Natural killer cell (primary cell): ENCODE measurements at regions not wholly inside any gene's neighbourhood (a gene's known extent, or its start where the extent isn't known, plus 50 kb on each side); places are given as distances from the start of the nearest gene placed in this dataset.

Experiments
- ATAC-seq, 3 donors: fragments of 150-1000 bp in 2 of 3; fragments of 200-7000 bp in 1 of 3; cut with Tn5 transposase; 1 replicate in 1 of 3; 2 replicates in 2 of 3; pipeline ENCODE4 v1.10.0; 2021; ENCODE audit warnings: mild to moderate bottlenecking in 2 of 3, moderate library complexity in 2 of 3
- DNase-seq, 2 donors: peaks; one replicate each; pipeline versions ENCODE4 v3.0.0 to v3.0.0-alpha.2; 2013 to 2021; ENCODE audit warnings: mixed read lengths in 1 of 2
- H3K27ac ChIP-seq: one replicate; pipeline ENCODE4 v1.5.1; 2013; ENCODE audit warnings: mild to moderate bottlenecking, low read length
- H3K27me3 ChIP-seq: one replicate; pipeline ENCODE4 v1.6.1; 2013; ENCODE audit warnings: low read length; ENCODE audit not compliant: control insufficient read depth, insufficient read depth
- H3K36me3 ChIP-seq: one replicate; pipeline ENCODE4 v1.6.1; 2013; ENCODE audit warnings: low read length; ENCODE audit not compliant: control insufficient read depth, insufficient read depth
- H3K4me1 ChIP-seq: one replicate; pipeline ENCODE4 v1.6.1; 2013; ENCODE audit warnings: low read length; ENCODE audit not compliant: control insufficient read depth, insufficient read depth
- H3K4me3 ChIP-seq: one replicate; pipeline ENCODE4 v1.5.1; 2013; ENCODE audit warnings: low read length
- H3K9me3 ChIP-seq: one replicate; pipeline ENCODE4 v1.6.1; 2013; ENCODE audit warnings: low read length; ENCODE audit not compliant: control insufficient read depth, insufficient read depth
- H3K27ac Mint-ChIP-seq, 2 donors: one replicate each; pipeline ENCODE4 v1.8.0; 2022; ENCODE audit warnings: mild to moderate bottlenecking in 2 of 2, mixed read lengths in 2 of 2, moderate library complexity in 1 of 2
- H3K27me3 Mint-ChIP-seq, 2 donors: one replicate each; pipeline ENCODE4 v1.8.0; 2022; ENCODE audit warnings: low read depth in 2 of 2, mixed read lengths in 2 of 2
- H3K36me3 Mint-ChIP-seq: one replicate; pipeline ENCODE4 v1.8.0; 2022; ENCODE audit warnings: mixed read lengths
- H3K4me1 Mint-ChIP-seq, 2 donors: one replicate each; pipeline ENCODE4 v1.8.0; 2022; ENCODE audit warnings: mixed read lengths in 2 of 2
- H3K4me3 Mint-ChIP-seq: one replicate; pipeline ENCODE4 v1.8.0; 2022; ENCODE audit warnings: mild to moderate bottlenecking, moderate library complexity, mixed read lengths
- H3K9me3 Mint-ChIP-seq, 2 donors: one replicate each; pipeline ENCODE4 v1.8.0; 2022; ENCODE audit warnings: mixed read lengths in 2 of 2
- WGBS: methylation state at CpG from one replicate; pipeline ENCODE4 v1.1.7; 2013; ENCODE audit warnings: missing lambda C conversion rate; ENCODE audit not compliant: insufficient coverage; 5-methylcytosine and 5-hydroxymethylcytosine counted together
- intact Hi-C: fragments of 100-400 bp; cut with micrococcal nuclease; formaldehyde crosslinking; loops from one replicate; pipeline ENCODE4 v1.14.2; 2022
- TF ChIP-seq, protein P1 (sequence below): fragments of 200-600 bp; IDR thresholded peaks from one replicate; pipeline ENCODE4 v1.8.0; 2022; ENCODE audit warnings: antibody characterized with exemption

DNA sequence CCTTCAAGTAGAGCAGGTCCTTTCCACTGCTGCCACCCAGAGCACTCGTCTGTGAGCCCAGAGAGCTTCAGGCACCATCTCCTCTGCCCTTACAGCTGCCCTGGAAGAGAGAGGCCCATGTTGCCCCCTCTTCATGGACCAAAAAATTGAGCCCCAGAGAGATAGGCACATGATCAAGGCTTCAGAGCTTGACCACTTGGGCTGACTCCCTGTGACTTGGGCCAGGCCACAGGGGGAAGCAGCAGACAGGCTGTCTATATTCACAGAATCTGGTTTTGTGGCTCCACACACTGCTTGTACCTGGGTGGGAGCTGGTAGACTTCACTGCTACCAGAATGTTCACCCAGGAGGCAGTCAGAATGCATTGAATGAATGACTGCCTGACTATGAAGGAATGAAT, 58.2 kb downstream of the SMIM38 start:
- no peak overlapping the region for H3K4me3 ChIP-seq
- H3K27ac ChIP-seq = no peak overlapping the region
- H3K4me1 Mint-ChIP-seq = no peaks in the 10 kb centered on the region
- H3K4me3 Mint-ChIP-seq = no peak overlapping the region
- DNase-seq (no peak), ATAC-seq (no peak)
- no peaks in the 10 kb centered on the region for H3K9me3 ChIP-seq
- H3K36me3 Mint-ChIP-seq = no peaks in the 10 kb centered on the region
- H3K4me1 ChIP-seq = no peaks in the 10 kb centered on the region
- H3K27me3 ChIP-seq = no peaks in the 10 kb centered on the region
- WGBS = 69% methylated on average over 1 of the region's 1 CpG
- H3K27ac Mint-ChIP-seq = no peak overlapping the region
- H3K9me3 Mint-ChIP-seq = peaks cover 0 to 5% of the 10 kb centered on the region in 2 donors
- peaks cover 21 to 31% of the 10 kb centered on the region in 2 donors for H3K27me3 Mint-ChIP-seq
- TF ChIP-seq, protein P1, sequence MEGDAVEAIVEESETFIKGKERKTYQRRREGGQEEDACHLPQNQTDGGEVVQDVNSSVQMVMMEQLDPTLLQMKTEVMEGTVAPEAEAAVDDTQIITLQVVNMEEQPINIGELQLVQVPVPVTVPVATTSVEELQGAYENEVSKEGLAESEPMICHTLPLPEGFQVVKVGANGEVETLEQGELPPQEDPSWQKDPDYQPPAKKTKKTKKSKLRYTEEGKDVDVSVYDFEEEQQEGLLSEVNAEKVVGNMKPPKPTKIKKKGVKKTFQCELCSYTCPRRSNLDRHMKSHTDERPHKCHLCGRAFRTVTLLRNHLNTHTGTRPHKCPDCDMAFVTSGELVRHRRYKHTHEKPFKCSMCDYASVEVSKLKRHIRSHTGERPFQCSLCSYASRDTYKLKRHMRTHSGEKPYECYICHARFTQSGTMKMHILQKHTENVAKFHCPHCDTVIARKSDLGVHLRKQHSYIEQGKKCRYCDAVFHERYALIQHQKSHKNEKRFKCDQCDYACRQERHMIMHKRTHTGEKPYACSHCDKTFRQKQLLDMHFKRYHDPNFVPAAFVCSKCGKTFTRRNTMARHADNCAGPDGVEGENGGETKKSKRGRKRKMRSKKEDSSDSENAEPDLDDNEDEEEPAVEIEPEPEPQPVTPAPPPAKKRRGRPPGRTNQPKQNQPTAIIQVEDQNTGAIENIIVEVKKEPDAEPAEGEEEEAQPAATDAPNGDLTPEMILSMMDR = no peak
- intact Hi-C loops = no loop called here
- H3K36me3 ChIP-seq = no peaks in the 10 kb centered on the region

DNA sequence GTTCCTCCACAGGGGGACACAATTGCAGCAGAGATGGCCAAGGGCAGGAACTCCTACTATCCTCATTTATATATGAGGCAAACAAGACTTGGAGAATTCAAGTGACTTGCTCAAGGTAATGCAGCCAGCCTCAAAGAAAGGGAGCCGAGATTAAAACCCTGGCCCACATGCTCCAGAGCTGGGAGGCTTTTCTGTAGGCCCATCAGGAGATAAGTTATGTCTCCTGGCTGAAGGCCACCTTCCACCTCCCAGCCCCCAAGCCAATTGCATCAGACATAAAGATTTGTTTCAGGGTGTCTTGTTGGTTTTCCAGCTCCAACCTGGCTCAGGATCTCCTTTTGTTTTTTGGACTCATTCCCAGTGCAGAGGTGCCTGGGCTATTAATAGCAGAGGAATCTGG, 59.5 kb downstream of the SMIM38 start:
- H3K36me3 Mint-ChIP-seq = no peaks in the 10 kb centered on the region
- Histone ChIP-seq H3K9me3 (no peaks in the 10 kb centered on the region), H3K27me3 (no peaks in the 10 kb centered on the region), H3K36me3 (no peaks in the 10 kb centered on the region), H3K4me3 (no peak overlapping the region), H3K27ac (no peak overlapping the region), H3K4me1 (no peaks in the 10 kb centered on the region)
- H3K9me3 Mint-ChIP-seq = peaks cover 0 to 5% of the 10 kb centered on the region in 2 donors
- no peaks in the 10 kb centered on the region for H3K4me1 Mint-ChIP-seq
- H3K4me3 Mint-ChIP-seq = no peak overlapping the region
- H3K27me3 Mint-ChIP-seq = peaks cover 19 to 27% of the 10 kb centered on the region in 2 donors
- ATAC-seq = no peak
- WGBS = 70% methylated on average over 1 of the region's 1 CpG
- no peak for DNase-seq
- no peak overlapping the region for H3K27ac Mint-ChIP-seq
- TF ChIP-seq, protein P1 = no peak
- intact Hi-C loops = no loop called here

DNA sequence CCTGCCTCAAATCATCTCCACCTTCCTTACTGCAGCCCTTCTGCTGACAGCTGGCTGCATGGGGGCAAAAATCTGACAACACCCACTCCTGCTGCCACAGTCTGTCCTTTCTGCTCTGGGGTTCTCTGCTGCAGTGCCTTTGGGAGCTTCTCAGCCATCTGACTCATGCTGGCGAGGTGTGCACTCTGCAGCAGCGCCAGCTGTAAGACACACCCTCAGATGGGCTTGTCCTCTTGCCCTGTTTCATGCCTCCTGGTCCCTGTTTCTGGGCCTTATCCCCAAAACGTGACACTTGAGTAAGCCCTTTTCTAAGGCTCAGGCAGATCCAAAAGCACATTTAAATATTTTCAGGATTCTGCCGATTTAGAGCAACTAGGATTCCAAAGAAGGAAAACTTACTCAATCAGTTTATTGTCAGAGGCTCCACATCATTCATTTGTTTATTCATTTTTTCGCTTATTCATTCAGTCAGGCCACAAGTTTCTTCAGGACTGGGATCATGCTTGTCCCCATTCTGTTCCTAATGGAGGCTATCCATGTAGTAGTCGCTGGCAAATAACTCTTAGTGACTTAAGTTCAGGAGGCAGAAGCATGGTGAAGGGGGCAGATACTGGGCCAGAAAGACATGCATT, 60.2 kb downstream of the SMIM38 start:
- Mint-ChIP-seq H3K4me3 (no peak overlapping the region), H3K36me3 (no peaks in the 10 kb centered on the region), H3K27ac (no peak overlapping the region), H3K4me1 (no peaks in the 10 kb centered on the region), H3K27me3 (peaks cover 19 to 24% of the 10 kb centered on the region in 2 donors), H3K9me3 (peaks cover 0 to 5% of the 10 kb centered on the region in 2 donors)
- H3K9me3 ChIP-seq = no peaks in the 10 kb centered on the region
- TF ChIP-seq, protein P1 = no peak
- no peaks in the 10 kb centered on the region for H3K36me3 ChIP-seq
- ATAC-seq (no peak), DNase-seq (no peak)
- no peaks in the 10 kb centered on the region for H3K4me1 ChIP-seq
- no peaks in the 10 kb centered on the region for H3K27me3 ChIP-seq
- intact Hi-C loops = no loop called here
- WGBS = 80% methylated on average over 6 of the region's 6 CpGs
- no peak overlapping the region for H3K27ac ChIP-seq
- no peak overlapping the region for H3K4me3 ChIP-seq

DNA sequence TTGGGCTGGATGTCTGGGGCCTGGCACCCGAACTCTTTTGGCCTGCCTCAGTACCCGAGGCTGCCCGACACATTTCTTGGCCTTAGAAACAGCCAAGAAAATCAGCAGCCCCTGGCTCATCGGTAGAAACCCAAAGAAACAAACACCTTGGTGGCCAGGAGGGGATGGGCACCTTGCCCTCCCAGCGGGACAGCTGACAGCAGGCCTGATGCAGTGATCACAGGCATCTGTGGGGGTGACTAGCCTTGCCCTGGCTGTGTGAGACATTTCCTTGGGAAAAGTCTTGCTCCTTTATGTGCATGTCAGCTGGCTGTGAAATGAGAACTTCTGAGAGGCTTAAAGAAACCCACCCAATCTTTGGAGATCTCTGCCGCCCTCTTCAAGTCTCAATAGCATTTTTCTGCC, 60.9 kb downstream of the SMIM38 start:
- Histone ChIP-seq H3K36me3 (no peaks in the 10 kb centered on the region), H3K27me3 (no peaks in the 10 kb centered on the region), H3K27ac (no peak overlapping the region), H3K4me1 (no peaks in the 10 kb centered on the region), H3K9me3 (no peaks in the 10 kb centered on the region), H3K4me3 (no peak overlapping the region)
- TF ChIP-seq, protein P1 = no peak
- DNase-seq (no peak), ATAC-seq (no peak)
- Mint-ChIP-seq H3K27me3 (peaks cover 19 to 24% of the 10 kb centered on the region in 2 donors), H3K4me3 (no peak overlapping the region), H3K27ac (no peak overlapping the region), H3K36me3 (no peaks in the 10 kb centered on the region), H3K4me1 (no peaks in the 10 kb centered on the region), H3K9me3 (peaks cover 0 to 5% of the 10 kb centered on the region in 2 donors)
- WGBS = 87% methylated on average over 6 of the region's 6 CpGs
- intact Hi-C loops = no loop called here
